ENCODE measurements at regions not wholly inside any gene's neighbourhood (a gene's known extent, or its start where the extent isn't known, plus 50 kb on each side); places are given as distances from the start of the nearest gene placed in this dataset.
A peak's percentile ranks its signal among the peaks of the same experiment; 100 is the strongest.

DNA sequence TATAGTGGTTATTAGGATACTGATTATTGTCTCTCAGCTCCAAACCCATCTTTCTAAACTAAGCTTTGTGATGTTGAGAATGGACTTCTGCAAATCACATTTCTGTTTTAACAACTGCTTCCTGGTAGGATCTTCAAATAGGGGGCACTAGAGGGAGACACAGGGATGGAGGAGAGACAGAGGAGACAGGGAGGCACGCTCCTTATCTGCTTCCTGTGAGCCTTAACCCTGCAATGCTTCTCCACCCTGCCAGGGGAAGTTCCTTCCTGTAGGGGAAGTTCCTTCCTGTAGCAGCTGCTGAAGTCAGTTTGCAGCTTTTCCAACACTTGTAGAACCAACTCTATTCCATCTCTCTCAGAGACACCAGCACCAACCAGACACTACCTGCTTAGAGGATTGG lies 847.2 kb downstream of the CCSER2 start:
- CTCF ChIA-PET = interaction anchor here (0.5 to 0.9 kb wide), 6 partner anchors 58 to 1096 kb away, joined by 3 read pairs; no protein-coding TSS in a partner anchor
- TF ChIP-seq ZNF175 (tag by site-specific recombination; IDR thresholded peaks at IDR 0.05) (no peak), ZBTB11 (tag by site-specific recombination; conservative IDR thresholded peaks at IDR 0.05; ENCODE audit: low read depth) (0 out of 2 replicates have a peak, but pooled peaks have one; percentile 7)

GRCh38 chr10:85177767-85178166 lies 849.4 kb downstream of the CCSER2 start:
- Histone ChIP-seq H3K4me3 (ENCODE audit: low read depth, low read length) (no peak overlapping the region), H3K4me1 (ENCODE audit: control insufficient read depth, insufficient read depth, low read length) (no peaks in the 10 kb centered on the region), H3K36me3 (ENCODE audit: control insufficient read depth in 2 of 2, insufficient read depth in 1 of 2, low read length in 2 of 2) (no peaks in the 10 kb centered on the region), H3K9me3 (ENCODE audit: control insufficient read depth, insufficient read depth, low read depth, low read length) (no peaks in the 10 kb centered on the region), H3K27ac (ENCODE audit: extremely low read depth, low read depth, low read length) (no peak overlapping the region)
- TF ChIP-seq MEIS1 (CRISPR knock-in tag; IDR thresholded peaks at IDR 0.05; ENCODE audit: borderline replicate concordance) (no peak), ZXDB (tag by site-specific recombination; IDR thresholded peaks at IDR 0.05) (no peak), ZNF155 (tag by site-specific recombination; IDR thresholded peaks at IDR 0.05) (no peak), ZNF585B (tag by site-specific recombination; IDR thresholded peaks at IDR 0.05) (no peak), ZNF677 (tag by site-specific recombination; IDR thresholded peaks at IDR 0.05) (no peak), ZEB2 (tag by site-specific recombination; IDR thresholded peaks at IDR 0.05) (no peak), RBAK (tag by site-specific recombination; IDR thresholded peaks at IDR 0.05) (no peak), ZNF148 (tag by site-specific recombination; IDR thresholded peaks at IDR 0.05; ENCODE audit: borderline replicate concordance) (no peak), ZNF513 (tag by site-specific recombination; IDR thresholded peaks at IDR 0.05) (no peak), ZNF707 (tag by site-specific recombination; IDR thresholded peaks at IDR 0.05) (no peak), ZNF830 (tag by site-specific recombination; IDR thresholded peaks at IDR 0.05; ENCODE audit: low read depth) (no peak), KLF1 (tag by site-specific recombination; IDR thresholded peaks at IDR 0.05) (no peak), ZNF623 (tag by site-specific recombination; IDR thresholded peaks at IDR 0.05) (no peak), ZNF112 (tag by site-specific recombination; IDR thresholded peaks at IDR 0.05) (no peak)
- TF ChIP-seq, protein P1, sequence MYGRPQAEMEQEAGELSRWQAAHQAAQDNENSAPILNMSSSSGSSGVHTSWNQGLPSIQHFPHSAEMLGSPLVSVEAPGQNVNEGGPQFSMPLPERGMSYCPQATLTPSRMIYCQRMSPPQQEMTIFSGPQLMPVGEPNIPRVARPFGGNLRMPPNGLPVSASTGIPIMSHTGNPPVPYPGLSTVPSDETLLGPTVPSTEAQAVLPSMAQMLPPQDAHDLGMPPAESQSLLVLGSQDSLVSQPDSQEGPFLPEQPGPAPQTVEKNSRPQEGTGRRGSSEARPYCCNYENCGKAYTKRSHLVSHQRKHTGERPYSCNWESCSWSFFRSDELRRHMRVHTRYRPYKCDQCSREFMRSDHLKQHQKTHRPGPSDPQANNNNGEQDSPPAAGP (tag by site-specific recombination; IDR thresholded peaks at IDR 0.05) = no peak
- POLR2A ChIA-PET = no interaction called here
- CTCF ChIA-PET = no interaction called here

More for the DNA sequence above, 847.2 kb downstream of the CCSER2 start:
- Histone ChIP-seq H3K27ac (ENCODE audit: extremely low read depth, low read depth, low read length) (no peak overlapping the region), H3K4me1 (ENCODE audit: control insufficient read depth, insufficient read depth, low read length) (no peaks in the 10 kb centered on the region), H3K9me3 (ENCODE audit: control insufficient read depth, insufficient read depth, low read depth, low read length) (no peaks in the 10 kb centered on the region), H3K36me3 (ENCODE audit: control insufficient read depth in 2 of 2, insufficient read depth in 1 of 2, low read length in 2 of 2) (no peaks in the 10 kb centered on the region), H3K4me3 (ENCODE audit: low read depth, low read length) (no peak overlapping the region)
- POLR2A ChIA-PET = no interaction called here
